Skeletal muscle tissue (tissue), 3 donors: ENCODE measurements at regions not wholly inside any gene's neighbourhood (a gene's known extent, or its start where the extent isn't known, plus 50 kb on each side); places are given as distances from the start of the nearest gene placed in this dataset.

Experiments used
- H3K27ac ChIP-seq: one replicate; pipeline ENCODE4 v1.7.0; 2013; ENCODE audit warnings: mild to moderate bottlenecking, low read depth, low read length, inconsistent platforms
- H3K27me3 ChIP-seq, 3 donors: one replicate each; pipeline ENCODE4 v1.7.0; 2013; ENCODE audit warnings: low read length in 3 of 3; ENCODE audit not compliant: control insufficient read depth in 3 of 3, insufficient read depth in 3 of 3
- H3K36me3 ChIP-seq, 3 donors: one replicate each; pipeline ENCODE4 v1.7.0; 2013; ENCODE audit warnings: low read length in 3 of 3; ENCODE audit not compliant: control insufficient read depth in 3 of 3, insufficient read depth in 3 of 3
- H3K4me1 ChIP-seq, 3 donors: one replicate each; pipeline ENCODE4 v1.7.0; 2013; ENCODE audit warnings: low read length in 3 of 3, mild to moderate bottlenecking in 3 of 3; ENCODE audit not compliant: control insufficient read depth in 3 of 3, insufficient read depth in 3 of 3
- H3K4me3 ChIP-seq, 3 donors: one replicate each; pipeline ENCODE4 v1.7.0; 2013; ENCODE audit warnings: low read length in 3 of 3
- H3K9ac ChIP-seq, 3 donors: one replicate each; pipeline ENCODE4 v1.7.0; 2013; ENCODE audit warnings: low read length in 3 of 3, mild to moderate bottlenecking in 3 of 3, moderate library complexity in 2 of 3, low read depth in 1 of 3
- H3K9me3 ChIP-seq, 3 donors: one replicate each; pipeline ENCODE4 v1.7.0; 2013; ENCODE audit warnings: low read length in 3 of 3; ENCODE audit not compliant: control insufficient read depth in 3 of 3
- donor health status: Osteomylitis.

- no peaks in the 10 kb centered on the region for H3K4me1 ChIP-seq
- H3K9me3 ChIP-seq, result no peaks in the 10 kb centered on the region
- H3K27me3 ChIP-seq, result no peaks in the 10 kb centered on the region
- no peaks in the 10 kb centered on the region for H3K36me3 ChIP-seq
- no peak overlapping the region for H3K9ac ChIP-seq
- no peak overlapping the region for H3K4me3 ChIP-seq
- H3K27ac ChIP-seq, result no peak overlapping the region
These were observed 375.2 kb upstream of the CTSO start for GRCh38 chr4:156328882-156329281.

GRCh38 chr4:156326246-156326645 is 372.6 kb upstream of the CTSO start:
- no peak overlapping the region for H3K9ac ChIP-seq
- no peak overlapping the region for H3K27ac ChIP-seq
- H3K9me3 ChIP-seq, result no peaks in the 10 kb centered on the region
- no peaks in the 10 kb centered on the region for H3K36me3 ChIP-seq
- no peaks in the 10 kb centered on the region for H3K27me3 ChIP-seq
- H3K4me3 ChIP-seq, result no peak overlapping the region
- H3K4me1 ChIP-seq, result no peaks in the 10 kb centered on the region

GRCh38 chr4:156322592-156322991 is 368.9 kb upstream of the CTSO start:
- no peaks in the 10 kb centered on the region for H3K9me3 ChIP-seq
- no peaks in the 10 kb centered on the region for H3K4me1 ChIP-seq
- H3K27me3 ChIP-seq, result no peaks in the 10 kb centered on the region
- no peaks in the 10 kb centered on the region for H3K36me3 ChIP-seq
- no peak overlapping the region for H3K4me3 ChIP-seq
- H3K27ac ChIP-seq, result no peak overlapping the region
- H3K9ac ChIP-seq, result no peak overlapping the region

- no peaks in the 10 kb centered on the region for H3K4me1 ChIP-seq
- no peak overlapping the region for H3K27ac ChIP-seq
- H3K27me3 ChIP-seq, result no peaks in the 10 kb centered on the region
- H3K4me3 ChIP-seq, result no peak overlapping the region
- no peaks in the 10 kb centered on the region for H3K9me3 ChIP-seq
- no peaks in the 10 kb centered on the region for H3K36me3 ChIP-seq
- no peak overlapping the region for H3K9ac ChIP-seq
These were observed 367.5 kb upstream of the CTSO start for GRCh38 chr4:156321203-156321602.

DNA sequence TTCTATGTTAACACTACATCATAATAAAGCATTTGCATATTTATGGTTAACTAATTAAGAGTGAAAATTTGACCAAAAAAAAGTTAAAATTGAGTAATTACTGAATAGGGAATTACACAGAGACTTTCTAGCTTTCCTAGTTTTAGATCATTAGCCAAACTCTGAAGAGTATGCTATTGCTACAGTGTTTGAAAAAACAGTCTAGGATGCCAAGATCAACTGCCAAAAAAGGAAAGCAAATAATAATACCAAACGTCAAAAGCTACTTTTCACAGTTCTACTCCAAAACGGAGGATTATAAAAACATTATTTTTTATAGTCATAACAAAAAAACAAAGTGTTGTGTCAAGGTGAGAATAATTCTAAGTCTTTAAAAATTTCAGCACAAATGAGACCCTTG is 359.8 kb upstream of the CTSO start:
- no peak overlapping the region for H3K27ac ChIP-seq
- no peaks in the 10 kb centered on the region for H3K36me3 ChIP-seq
- no peaks in the 10 kb centered on the region for H3K27me3 ChIP-seq
- no peak overlapping the region for H3K4me3 ChIP-seq
- no peak overlapping the region for H3K9ac ChIP-seq
- H3K9me3 ChIP-seq, result no peaks in the 10 kb centered on the region
- no peaks in the 10 kb centered on the region for H3K4me1 ChIP-seq

- Histone ChIP-seq H3K27me3 (no peaks in the 10 kb centered on the region), H3K27ac (no peak overlapping the region), H3K4me3 (no peak overlapping the region), H3K4me1 (no peaks in the 10 kb centered on the region), H3K36me3 (no peaks in the 10 kb centered on the region), H3K9ac (no peak overlapping the region), H3K9me3 (no peaks in the 10 kb centered on the region)
These were observed 358.7 kb upstream of the CTSO start for GRCh38 chr4:156312261-156312847.

DNA sequence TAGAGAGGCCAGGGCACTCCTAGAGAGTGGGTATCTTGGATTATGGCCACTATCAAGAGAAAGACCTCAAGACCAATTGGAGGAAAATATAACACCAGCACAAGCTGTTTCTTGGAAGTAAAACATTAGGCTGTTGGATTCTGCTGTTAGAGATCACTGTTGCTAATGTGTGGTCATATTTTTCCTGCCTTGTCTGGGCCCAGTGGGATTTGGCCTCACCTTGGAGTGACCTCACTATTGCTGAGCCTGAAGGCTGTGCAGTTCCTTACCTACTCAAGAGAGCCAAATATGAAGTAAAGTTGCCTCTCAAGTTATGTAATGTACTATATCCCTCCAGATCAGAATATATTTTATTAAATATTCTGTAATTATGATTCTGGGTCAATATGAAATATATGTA is 355.4 kb upstream of the CTSO start:
- no peaks in the 10 kb centered on the region for H3K27me3 ChIP-seq
- no peak overlapping the region for H3K9ac ChIP-seq
- H3K27ac ChIP-seq, result no peak overlapping the region
- H3K36me3 ChIP-seq, result no peaks in the 10 kb centered on the region
- no peaks in the 10 kb centered on the region for H3K4me1 ChIP-seq
- no peak overlapping the region for H3K4me3 ChIP-seq
- no peaks in the 10 kb centered on the region for H3K9me3 ChIP-seq

DNA sequence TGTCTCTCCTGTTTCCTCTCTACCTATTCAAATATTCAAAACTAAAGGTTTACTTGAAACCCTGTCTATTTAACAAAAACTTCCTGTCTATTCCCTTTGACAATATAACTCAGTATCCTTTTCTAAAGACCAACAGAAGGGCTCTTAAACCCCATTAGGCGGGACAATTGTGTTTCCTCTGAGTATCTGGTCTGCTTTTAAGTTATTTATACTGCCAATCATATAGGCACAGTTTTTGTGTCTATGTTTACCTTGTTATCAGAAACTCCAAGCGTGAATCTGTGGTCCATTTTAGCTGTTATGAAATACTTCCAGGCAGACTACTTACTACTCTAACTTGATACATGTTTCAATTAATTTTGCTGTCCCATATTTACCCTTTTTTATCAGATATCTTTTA is 350.0 kb upstream of the CTSO start:
- Histone ChIP-seq H3K9me3 (no peaks in the 10 kb centered on the region), H3K4me1 (no peaks in the 10 kb centered on the region), H3K27ac (no peak overlapping the region), H3K36me3 (no peaks in the 10 kb centered on the region), H3K9ac (no peak overlapping the region), H3K4me3 (no peak overlapping the region), H3K27me3 (no peaks in the 10 kb centered on the region)

DNA sequence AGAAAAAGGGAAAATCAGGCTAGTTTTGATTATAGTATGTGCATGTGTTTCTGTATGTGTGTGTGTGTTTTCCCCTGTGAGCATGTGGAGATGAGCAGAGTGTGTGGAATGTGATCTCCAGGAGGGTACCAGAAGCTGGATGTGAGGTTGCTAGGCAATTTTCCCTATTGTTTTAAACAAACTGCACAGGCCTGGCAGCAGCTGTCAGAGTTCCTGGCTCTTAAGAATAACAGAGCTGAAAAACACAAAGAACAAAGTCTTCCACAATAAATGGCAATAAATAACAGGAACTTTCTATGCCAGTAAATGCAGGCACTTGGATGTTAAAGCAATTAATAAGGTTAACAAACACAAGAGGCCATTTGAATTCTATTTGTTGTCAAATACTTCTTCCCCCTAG is 344.6 kb upstream of the CTSO start:
- no peak overlapping the region for H3K9ac ChIP-seq
- no peaks in the 10 kb centered on the region for H3K4me1 ChIP-seq
- H3K27ac ChIP-seq, result no peak overlapping the region
- H3K9me3 ChIP-seq, result no peaks in the 10 kb centered on the region
- no peak overlapping the region for H3K4me3 ChIP-seq
- no peaks in the 10 kb centered on the region for H3K27me3 ChIP-seq
- H3K36me3 ChIP-seq, result no peaks in the 10 kb centered on the region

- no peaks in the 10 kb centered on the region for H3K36me3 ChIP-seq
- H3K9ac ChIP-seq, result no peak overlapping the region
- H3K4me1 ChIP-seq, result no peaks in the 10 kb centered on the region
- no peaks in the 10 kb centered on the region for H3K9me3 ChIP-seq
- H3K4me3 ChIP-seq, result no peak overlapping the region
- no peak overlapping the region for H3K27ac ChIP-seq
- no peaks in the 10 kb centered on the region for H3K27me3 ChIP-seq
These were observed 342.1 kb upstream of the CTSO start for GRCh38 chr4:156295676-156296195.
